ENCODE measurements at regions not wholly inside any gene's neighbourhood (a gene's known extent, or its start where the extent isn't known, plus 50 kb on each side); places are given as distances from the start of the nearest gene placed in this dataset.

DNA sequence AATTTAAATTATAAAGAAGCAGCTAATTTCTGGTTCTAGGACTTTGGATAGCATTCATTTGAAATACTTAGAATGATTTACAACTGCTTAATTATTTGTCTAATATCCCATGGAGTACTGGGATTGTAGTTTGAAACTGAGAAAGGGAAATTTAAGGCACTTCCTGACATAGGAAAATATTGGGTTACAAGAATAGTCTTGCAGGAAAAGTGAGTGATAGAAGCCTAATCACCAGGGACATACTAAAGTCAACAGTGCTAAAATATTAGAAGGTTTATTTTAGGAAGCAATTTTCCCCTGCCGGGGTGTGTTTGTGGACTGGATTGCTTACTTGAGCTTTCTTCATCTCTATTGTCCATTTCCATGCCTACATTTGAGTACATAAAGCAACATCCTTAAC, 661.6 kb downstream of the ADGRL2 start:
- no peak for DNase-seq

DNA sequence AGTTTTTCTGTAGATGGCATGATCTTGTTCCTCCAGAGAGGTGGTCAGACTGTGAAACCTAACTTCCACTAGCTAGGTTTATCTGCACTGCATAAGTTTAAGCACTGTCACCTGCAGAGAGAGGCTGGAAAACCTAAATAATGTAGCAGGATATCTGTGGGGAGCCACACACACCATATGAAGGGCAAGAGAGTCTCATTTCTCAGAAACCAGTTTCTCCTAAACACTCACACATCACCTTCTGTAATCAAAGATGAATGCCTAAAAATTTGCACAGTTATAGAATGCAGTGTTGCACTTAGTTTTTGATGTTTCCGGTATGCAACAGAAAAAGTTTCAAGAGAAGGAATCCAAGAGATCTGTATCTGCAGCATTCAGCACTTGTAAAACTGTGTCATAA, 654.6 kb downstream of the ADGRL2 start:
- DNase-seq: no peak

DNA sequence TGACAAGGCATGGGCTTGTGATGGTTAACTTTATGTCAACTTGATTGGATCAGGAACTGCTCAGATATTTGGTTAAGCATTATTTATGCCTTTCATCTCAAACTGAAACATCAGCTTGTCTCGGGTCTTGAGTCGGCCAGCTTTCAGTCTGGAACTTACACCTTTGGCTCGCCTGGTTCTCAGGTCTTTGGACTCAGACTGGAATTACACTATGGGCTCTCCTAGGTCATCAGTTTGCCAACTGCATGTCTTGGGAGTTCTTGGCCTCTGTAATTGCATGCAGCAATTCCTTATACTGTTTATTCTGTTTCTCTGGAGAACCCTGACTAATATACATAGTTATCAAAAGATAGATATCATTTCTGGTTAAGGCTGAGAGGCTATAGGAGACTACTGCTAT, 653.7 kb downstream of the ADGRL2 start:
- no peak for DNase-seq

DNA sequence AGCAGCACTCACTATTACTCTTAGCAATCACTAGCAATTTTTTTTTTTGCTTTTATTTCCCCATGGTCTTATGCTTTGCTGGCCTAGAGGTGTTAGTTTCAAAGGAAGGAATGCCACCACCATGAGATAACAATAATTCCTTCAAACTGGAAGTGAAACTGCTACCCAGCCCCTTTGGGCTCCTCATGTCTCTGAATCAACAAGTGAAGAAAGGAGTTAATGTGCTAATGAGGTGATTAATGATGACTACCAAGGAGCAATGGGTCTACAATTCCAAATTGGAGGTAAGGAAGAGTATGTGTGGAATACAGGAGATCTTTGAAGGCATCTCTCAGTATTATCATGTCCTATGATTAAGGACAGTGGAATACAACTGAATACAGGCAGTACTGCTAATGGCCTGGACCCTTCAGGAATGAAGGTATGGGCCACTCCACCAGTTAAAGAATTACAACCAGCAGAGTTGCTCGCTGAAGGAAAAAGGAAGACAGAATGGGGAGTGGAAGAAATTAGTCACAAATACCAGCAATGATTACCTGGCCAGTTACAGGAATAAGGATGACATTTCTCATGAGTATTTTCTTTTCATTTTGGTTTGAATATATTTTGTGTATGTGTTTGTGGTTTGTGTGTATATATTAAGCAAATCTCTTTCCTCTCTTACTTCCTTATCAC, 652.9 kb downstream of the ADGRL2 start:
- DNase-seq: no peak

DNA sequence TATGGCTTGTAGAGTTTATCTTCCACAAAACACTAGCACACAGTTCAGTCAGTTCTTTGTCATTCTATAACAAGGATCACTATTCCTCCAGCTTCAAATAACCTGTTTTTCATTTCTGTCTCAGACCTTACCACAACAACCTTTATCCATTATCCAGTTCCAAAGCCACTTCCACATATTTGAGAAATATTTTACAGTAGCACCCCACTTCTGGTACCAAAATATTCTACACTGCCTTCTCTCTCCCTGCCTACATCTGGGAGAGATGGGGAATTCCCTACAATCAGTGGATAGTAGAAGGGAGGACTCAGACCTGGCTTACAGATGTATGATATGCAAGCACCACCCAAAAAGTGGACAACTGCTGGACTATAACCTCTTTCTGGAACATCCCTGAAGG, 651.4 kb downstream of the ADGRL2 start:
- no peak for DNase-seq

DNA sequence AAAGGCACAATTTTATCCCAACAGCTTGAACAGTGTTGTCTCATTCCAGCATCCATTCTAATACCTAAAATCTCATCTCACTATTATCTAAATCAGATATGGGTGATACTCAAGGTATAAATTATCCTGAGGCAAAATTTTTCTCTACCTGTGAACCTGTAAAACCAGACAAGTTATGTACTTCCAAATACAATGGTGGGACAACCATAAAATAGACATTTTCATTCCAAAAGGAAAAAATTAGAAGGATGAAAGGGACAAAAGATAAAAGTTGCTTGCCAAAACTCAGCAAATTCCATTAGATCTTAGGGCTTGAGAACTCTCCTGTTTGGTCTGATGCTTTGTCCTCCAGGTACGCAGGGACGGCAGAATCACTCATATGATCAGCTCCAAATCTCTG, 650.5 kb downstream of the ADGRL2 start:
- DNase-seq: no peak

DNA sequence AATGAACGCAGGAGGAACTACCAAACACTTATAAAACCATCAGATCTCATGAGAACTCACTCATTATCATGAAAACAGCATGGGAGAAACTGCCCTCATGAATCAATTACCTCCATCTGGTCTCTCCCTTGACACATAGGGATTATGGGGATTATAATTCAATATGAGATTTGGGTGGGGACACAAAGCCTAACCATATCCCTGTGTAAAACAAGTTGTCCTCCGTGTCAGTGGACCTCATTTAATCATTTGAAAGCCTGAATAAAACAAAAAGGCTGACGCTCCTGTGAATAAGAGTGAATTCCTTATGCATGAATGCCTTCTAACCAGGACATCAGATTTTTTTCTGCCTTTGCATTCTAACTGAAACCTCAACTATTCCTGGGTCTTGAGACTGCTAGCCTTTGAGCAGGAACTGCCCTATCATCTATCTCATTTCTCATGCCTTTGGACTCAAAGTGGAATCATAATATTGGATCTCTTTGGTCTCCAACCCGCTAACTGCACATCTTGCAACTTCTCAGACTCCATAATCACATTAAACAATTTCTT, 648.8 kb downstream of the ADGRL2 start:
- DNase-seq: no peak

DNA sequence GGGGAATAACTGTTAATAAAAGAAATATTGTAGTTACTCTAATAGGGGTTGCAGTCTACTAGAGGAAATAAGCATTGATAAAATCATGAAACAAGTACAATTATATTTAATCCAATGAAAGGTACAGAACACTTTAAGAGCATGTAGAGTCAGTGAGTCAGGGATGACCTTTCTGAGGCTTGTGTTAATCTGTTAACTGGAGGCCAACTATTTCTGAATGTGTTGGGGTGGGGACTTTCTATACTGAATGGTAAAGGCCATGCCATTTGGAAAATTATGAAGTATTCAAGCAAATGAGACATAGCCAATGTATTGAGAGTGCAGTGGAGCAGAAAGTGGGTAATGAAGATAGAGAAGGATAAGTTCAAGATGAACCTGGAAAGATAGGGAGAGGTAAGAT, 646.2 kb downstream of the ADGRL2 start:
- DNase-seq: no peak

DNA sequence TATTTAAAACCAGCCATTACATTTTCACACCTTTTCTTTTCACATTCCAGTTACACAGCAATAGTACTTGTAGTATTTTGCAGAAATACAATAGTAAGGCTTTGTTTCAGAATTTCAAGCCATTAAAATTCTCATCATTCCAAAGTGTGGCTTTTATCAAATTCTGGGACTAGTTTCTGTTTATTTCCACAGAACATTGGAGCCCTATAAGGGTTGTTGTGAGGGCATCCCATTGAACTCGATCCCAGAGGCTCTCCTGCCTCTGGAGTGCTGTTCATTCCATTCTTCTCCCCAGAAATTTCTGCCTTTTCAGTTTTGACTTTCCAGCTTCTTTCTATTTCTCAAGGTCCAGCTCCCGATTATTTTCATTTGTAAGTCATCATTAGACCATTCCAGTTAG, 645.5 kb downstream of the ADGRL2 start:
- no peak for DNase-seq

DNA sequence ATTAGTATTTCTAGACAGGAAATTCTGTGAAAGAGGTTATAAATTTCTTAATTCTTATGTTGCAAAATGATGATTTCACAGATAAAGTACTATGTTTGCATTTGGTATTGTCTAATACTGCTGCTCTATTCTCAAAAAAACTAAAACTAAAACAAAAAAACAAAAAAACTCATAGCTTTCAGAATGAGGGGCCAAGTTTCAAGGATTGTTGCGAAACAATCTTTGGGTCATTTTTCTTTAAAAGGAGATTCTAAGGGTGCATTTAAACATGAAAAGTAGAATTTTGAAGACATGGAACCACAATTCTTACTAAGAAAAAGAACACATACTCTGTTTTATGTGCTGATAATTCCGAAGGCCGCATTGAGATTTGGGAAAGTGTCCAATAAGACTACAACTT, 645.1 kb downstream of the ADGRL2 start:
- no peak for DNase-seq

DNA sequence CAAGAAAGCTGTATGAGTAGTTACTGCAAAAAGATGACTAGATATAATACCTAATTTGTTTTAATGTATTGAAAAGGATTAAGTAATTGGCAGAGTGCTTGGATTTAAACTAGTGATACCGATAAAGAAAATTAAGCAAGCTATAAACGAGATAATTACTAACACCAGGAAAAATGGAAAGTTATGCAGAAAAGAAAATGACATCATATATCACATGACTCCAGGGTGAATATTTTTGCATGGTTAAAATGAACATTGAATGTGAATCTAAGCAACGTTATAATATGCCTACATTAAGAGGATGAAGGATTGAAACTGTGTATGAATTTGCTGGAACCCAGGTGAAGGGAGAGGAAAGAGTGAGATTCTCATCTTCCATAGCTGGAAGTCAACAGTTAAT, 644.4 kb downstream of the ADGRL2 start:
- DNase-seq: no peak

DNA sequence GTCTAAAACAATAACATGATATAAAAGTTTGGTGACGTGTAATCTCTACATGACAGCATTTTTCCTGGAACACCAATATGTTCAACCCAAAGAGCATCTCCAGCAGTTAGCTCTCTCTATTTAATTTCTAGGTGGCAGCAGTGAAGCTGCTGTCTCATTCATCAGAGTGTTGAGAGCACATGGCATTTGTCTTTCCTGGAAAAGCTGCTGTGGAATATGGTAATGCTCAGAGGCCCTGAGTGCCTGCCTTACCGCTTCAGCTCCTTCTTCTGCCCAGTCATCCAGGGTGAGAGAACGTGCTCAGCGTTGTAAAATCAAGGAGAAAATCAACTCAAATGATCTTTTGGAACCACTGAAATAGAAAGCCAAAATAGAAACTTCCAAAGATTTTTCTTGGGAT, 640.7 kb downstream of the ADGRL2 start:
- DNase-seq: no peak

DNA sequence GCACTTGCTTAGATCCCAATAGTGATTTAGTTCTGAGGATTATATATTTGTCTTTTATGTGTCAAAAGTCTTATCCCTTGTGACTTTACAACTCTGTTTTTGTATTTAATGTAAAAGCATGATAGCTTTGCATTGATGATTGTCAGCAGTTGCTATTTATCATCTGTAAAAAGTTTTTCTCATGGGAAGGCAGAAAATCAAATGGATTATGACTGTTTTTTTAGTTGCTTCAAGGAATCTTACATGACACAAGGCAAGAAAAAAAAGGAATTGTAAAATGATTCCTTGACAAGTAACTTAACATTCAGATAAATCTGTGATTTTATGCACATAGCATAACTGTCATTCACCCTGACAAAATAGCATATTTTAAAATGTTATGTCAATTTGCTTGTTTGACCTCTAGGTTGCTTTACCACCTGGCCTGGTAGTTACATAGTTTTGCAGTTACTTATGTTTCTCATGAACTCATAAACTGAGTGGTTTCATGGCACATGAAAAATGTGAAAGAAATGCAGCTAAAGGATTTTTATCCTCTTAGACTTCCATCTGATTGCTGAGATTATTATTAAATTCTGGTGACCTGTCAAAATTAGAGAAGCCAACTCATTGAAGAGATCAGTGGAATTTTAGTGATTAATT, 622.6 kb downstream of the ADGRL2 start:
- DNase-seq: no peak

DNA sequence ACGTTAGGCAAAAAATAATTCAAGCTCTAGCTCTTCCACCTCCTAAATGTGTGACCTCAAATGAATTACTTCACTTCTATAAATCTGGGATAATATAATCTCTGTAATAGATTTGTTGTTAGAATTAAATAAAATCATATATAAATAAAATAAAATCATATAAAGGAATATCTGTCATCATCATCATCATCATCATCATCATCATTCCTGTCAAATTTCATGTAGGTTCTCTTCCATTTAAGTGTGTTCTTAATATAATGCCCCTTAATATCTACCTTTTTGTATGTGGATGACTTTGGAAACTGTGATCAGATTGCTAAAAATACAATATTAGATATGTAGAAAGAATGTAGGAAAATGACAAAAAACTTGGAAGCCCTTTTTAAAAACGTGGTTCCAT, 621.0 kb downstream of the ADGRL2 start:
- no peak for DNase-seq

DNA sequence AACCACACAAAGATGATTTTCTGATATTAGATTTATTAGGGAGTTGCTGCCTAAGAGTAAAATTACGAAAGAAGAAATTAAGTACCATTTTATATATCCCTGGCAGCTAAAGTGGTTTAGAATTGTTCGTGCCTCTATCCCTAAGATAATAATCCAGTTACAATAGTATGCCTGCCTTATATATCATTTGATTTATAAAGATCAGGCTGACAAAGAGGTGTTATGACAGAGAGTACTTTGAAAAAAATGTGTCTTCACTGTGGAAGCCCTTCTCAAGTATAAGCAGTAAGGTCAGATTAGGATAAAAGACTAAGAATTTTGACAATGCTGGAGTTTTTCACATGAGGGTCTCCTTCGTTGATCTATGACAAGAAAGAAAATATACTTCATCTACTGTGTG, 619.9 kb downstream of the ADGRL2 start:
- DNase-seq: no peak

DNA sequence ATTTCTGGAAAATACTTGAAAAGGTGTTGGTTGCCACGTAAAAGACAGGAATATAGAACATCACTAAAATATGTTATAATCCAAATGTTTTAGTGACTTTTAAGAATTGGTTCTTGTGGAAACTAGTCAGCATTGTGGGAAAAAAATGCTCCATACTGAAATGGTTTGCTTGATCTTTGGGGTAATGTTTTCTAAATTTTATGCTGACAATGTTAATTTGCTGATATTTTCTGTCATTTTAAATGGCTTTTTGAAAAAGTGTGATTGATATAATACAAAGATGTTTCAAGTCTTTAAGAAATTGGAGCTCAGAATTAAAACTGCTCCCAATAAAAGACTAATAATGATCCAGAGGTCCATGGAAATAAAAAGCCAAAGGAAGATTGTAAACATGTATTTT, 610.9 kb downstream of the ADGRL2 start:
- DNase-seq: no peak

DNA sequence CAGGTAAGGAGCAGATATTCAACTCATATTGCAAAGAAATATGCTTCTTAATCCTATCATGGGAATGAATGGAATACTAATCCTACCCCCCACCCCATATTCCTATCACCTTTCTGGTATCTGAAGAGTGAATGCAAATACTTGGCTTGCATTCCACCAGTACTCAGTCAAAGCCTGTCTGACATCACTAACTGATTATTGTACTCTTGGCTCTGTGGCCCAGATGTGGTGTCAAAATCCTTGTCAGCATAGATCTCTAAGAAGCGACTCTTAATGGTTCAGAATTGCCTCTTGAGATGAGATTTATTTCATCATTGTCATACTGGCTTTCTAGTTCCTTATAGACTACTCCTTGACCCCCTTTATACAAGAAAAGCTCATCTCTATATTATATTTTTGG, 604.6 kb downstream of the ADGRL2 start:
- DNase-seq: no peak

DNA sequence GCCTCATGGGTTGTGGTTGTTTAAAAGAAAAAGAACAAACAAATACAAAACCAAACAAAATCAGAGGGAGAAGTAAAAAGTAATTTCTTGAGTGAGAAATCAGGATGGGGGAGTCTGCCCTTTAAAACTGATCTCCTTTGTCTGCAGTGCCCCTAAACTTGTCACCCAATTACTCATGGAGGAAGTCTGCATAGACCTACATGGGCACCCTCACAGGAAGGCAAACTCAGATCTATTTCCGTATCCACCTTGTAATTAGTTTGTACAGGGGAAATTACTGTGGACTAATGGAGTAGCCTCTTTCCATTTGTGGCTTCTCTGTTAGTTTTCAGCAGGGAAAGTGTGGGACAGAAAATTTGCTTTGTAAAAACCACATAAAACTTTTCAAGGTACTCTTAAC, 600.4 kb downstream of the ADGRL2 start:
- DNase-seq: no peak

DNA sequence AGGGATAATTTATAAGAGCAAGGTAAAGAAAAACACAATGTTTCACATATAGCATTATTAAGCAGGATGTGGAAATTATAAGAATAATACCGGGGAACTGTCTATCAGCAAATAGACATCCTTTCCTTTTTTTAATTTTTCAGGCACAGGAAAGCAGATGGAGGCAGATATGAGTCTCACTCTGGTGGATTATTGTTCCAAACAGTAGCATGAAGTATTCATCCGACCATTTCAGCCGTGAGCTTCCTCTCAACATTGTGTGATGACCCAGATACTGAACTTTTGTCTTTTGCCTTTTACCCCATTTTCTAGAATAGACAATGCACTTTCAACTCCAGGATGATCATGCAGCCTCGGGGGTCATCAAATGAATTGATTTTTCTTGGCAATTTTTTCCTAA, 599.8 kb downstream of the ADGRL2 start:
- no peak for DNase-seq

DNA sequence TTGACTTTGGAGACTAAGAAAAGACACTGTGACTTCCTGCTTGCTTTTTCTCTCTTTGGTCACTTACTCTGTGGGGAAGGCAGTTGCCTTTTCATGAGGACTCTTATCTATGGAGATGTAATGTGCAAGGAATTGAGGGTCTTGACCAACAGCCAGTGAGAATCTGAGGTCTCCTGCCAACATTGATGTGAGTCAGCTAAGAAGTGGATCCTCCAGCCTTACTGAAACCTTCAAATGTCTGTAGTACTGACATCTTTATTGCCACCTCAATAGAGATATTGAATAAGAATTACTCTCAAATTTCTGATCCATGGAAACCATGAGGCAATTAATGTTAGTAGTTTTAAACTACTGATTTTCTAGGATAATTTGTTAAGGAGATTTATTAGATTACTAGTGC, 598.4 kb downstream of the ADGRL2 start:
- no peak for DNase-seq

DNA sequence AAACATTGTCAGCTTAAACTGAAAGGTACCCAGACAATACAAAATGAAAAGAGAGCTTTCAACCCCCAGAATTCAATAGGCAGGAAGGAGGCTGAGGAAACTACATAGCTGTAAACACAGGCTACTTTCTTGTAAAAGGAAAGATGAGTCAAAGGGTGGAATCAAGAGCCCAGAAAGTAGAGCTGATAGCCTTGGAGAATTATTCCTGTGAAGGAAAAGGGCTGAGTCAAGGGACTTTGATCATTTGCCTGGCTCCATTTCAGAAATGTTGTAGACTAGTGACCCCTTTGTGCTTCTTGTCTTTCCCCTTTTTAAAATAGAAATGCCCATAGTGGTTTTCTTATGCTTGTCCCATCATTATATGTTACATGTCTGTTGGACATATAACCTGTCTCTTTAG, 597.6 kb downstream of the ADGRL2 start:
- DNase-seq: no peak

DNA sequence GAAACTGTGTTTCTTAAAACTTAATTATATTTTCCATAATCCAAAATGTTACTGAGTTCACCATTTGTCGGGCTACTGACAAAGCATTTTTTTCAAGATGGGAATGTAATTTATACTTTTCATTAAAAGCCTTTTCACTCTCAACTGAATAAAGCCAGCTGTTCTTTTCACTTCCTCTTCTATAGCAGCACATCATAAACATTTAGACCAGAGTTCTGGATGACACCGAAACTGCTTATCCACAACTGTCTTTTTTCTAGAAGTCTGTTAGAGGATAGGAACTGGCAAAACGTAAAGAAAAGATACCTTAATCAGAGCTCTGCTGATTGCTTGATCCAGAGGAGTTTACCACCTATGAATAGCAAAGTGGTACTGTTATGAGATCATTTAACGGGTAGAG, 594.7 kb downstream of the ADGRL2 start:
- no peak for DNase-seq

DNA sequence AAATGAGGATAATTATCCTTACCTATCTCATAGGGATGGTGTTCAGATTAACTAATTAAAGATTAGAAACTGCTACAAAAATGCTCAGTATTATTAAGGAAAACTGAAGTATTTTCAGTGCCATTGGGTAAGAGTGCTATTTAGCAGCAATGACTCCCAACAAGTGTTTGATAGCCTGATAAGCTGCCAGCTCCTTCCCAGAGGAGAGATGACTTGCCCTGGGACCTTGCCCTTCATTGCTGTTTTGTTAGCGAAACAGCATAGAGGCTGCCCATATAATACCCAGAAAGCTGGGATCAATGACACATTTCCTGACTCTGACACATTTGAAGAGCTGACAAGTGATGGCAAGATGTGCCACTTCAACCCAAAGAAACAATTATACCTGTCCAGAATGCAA, 592.2 kb downstream of the ADGRL2 start:
- DNase-seq: no peak

DNA sequence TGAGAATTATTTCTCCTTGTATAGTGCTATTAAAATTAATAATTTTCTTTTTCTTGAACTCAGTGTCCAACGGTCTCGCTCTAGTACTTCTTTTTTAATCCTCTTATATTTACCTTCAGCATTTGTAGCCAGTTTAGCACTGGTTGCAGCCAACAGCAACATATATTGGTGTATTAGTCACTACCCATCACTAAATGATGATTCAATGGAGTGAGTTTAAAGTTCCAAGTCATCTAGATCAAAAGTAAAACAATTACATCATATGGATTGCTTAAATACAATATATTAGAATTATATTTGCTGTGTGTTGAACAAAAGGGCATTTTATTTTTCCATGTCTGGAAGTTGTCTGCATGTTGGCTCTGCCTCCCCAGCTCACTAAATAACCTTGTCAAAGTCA, 591.8 kb downstream of the ADGRL2 start:
- no peak for DNase-seq

DNA sequence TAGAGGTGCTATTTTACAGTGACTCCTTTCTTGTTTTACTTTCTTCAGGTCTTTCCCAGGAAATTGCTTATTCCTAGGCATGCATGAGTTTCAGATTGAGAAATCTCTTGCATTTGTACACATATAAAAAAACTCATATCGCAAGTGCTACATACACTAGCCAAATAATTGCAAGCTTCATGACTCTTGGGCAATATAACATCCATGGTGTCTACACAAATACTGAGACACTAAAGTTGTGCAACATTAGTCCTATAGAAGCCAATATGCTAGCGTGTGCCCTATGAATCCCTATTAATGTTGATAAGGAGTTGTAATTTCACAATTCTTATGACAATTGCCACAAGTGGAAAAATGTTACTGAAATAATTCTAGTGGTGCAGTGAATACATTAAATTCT, 591.0 kb downstream of the ADGRL2 start:
- DNase-seq: no peak

All from CD4-positive, alpha-beta T cell treated with Interleukin-15 for 1 hour (primary cell).